Stomach (tissue), 8 donors: ENCODE measurements at regions not wholly inside any gene's neighbourhood (a gene's known extent, or its start where the extent isn't known, plus 50 kb on each side); places are given as distances from the start of the nearest gene placed in this dataset.

Experiments used
- DNase-seq, 2 donors: peaks; one replicate each; pipeline versions ENCODE4 v3.0.0 to v3.0.0-alpha.2; 2013 to 2019
- H3K27ac ChIP-seq, 5 donors: fragments of 200-600 bp in 4 of 5; sonication (generic) in 4 of 5; one replicate each; pipeline ENCODE4 v1.5.1; 2013 to 2019; ENCODE audit warnings: mild to moderate bottlenecking in 1 of 5, moderate library complexity in 1 of 5
- H3K27me3 ChIP-seq, 3 donors: fragments of 200-600 bp; sonication (generic); one replicate each; pipeline ENCODE4 v1.5.1; 2017 to 2019; ENCODE audit warnings: mixed run types in 1 of 3
- H3K36me3 ChIP-seq, 4 donors: fragments of 200-600 bp; sonication (generic); 1 replicate in 3 of 4; 2 replicates in 1 of 4; pipeline ENCODE4 v1.5.1; 2016 to 2019
- H3K4me1 ChIP-seq, 4 donors: fragments of 200-600 bp; sonication (generic); one replicate each; pipeline ENCODE4 v1.5.1; 2016 to 2019
- H3K4me3 ChIP-seq, 4 donors: fragments of 200-600 bp; sonication (generic) in 3 of 4; one replicate each; pipeline ENCODE4 v1.5.1; 2016 to 2019; ENCODE audit warnings: mild to moderate bottlenecking in 1 of 4
- H3K9me3 ChIP-seq, 4 donors: fragments of 200-600 bp; sonication (generic); one replicate each; pipeline ENCODE4 v1.5.1; 2016 to 2019
- EP300 ChIP-seq: sonication (generic); formaldehyde crosslinking; IDR thresholded peaks from one replicate; pipeline ENCODE4 v1.6.1; 2017; ENCODE audit warnings: antibody characterized with exemption
- POLR2A ChIP-seq, 4 donors: fragments of 450-650 bp; IDR thresholded peaks; one replicate each; pipeline ENCODE4 v1.6.1; 2016; ENCODE audit warnings: antibody characterized with exemption in 4 of 4, control low read depth in 2 of 4, mild to moderate bottlenecking in 1 of 4, moderate library complexity in 1 of 4
- POLR2AphosphoS5 ChIP-seq, 3 donors: sonication (generic); formaldehyde crosslinking; IDR thresholded peaks; one replicate each; pipeline ENCODE4 v1.6.1; 2016; ENCODE audit warnings: antibody characterized with exemption in 3 of 3
- WGBS, 5 donors: extraction: QIAGEN DNeasy Blood & Tissue Kit in 3 of 5; methylation state at CpG; one replicate each; pipeline versions ENCODE4 v1.1.5 to v1.1.7; 2013 to 2018; 5-methylcytosine and 5-hydroxymethylcytosine counted together
- intact Hi-C: fragments of 100-400 bp; cut with DNase I; formaldehyde crosslinking; loops from one replicate; pipeline ENCODE4 v1.15.1; 2023; ENCODE audit warnings: low total_unique reads
- TF ChIP-seq, protein P1 (sequence below), 7 experiments: fragments of 450-650 bp in 4 of 7; fragments of 200-600 bp in 3 of 7; sonication (generic) in 3 of 7; IDR thresholded peaks; one replicate each; pipeline ENCODE4 v1.5.1; 2016 to 2019; ENCODE audit warnings: antibody characterized with exemption in 7 of 7, control low read depth in 2 of 7, mild to moderate bottlenecking in 1 of 7
- donor health status: healthy with polysubstance abuse.
- donor health status: Bipolar disorder and iron deficiency.
- donor health status: healthy.

DNA sequence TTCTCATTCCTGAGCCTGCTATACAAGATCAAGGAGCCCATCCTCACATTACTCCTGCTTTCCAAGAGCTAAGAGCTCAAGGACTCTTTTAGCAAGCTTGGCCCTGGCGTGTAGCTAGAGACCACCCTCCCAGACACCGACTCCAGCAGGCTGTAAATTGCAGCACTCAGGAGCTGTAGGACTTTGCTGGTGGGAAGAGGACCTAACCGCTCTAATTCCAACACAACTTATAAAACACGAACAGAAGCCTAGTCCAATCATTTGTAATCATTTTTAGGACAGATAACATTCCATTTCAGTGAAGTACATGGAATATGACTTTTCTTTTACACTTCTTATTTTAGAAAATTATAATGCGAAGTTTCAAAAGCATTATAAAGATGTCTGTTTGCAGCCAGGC lies 219.9 kb downstream of the NXNL2 start:
- TF ChIP-seq EP300 = no peak
- TF ChIP-seq POLR2A (IDR thresholded peaks at IDR 0.05) = no peak
- TF ChIP-seq, protein P1, sequence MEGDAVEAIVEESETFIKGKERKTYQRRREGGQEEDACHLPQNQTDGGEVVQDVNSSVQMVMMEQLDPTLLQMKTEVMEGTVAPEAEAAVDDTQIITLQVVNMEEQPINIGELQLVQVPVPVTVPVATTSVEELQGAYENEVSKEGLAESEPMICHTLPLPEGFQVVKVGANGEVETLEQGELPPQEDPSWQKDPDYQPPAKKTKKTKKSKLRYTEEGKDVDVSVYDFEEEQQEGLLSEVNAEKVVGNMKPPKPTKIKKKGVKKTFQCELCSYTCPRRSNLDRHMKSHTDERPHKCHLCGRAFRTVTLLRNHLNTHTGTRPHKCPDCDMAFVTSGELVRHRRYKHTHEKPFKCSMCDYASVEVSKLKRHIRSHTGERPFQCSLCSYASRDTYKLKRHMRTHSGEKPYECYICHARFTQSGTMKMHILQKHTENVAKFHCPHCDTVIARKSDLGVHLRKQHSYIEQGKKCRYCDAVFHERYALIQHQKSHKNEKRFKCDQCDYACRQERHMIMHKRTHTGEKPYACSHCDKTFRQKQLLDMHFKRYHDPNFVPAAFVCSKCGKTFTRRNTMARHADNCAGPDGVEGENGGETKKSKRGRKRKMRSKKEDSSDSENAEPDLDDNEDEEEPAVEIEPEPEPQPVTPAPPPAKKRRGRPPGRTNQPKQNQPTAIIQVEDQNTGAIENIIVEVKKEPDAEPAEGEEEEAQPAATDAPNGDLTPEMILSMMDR (IDR thresholded peaks at IDR 0.05) = no peak
- TF ChIP-seq POLR2AphosphoS5 (IDR thresholded peaks at IDR 0.05) = no peak
- H3K9me3 ChIP-seq = peaks cover 0 to 6% (median 0%) of the 10 kb centered on the region in 4 donors
- 63 to 83% (median 81%) methylated on average over 5 of the region's 5 CpGs for WGBS, 5 donors
- H3K4me3 ChIP-seq = no peak overlapping the region
- no peak overlapping the region for H3K27ac ChIP-seq
- DNase-seq = no peak
- peaks cover 0 to 6% (median 0%) of the 10 kb centered on the region in 4 donors for H3K4me1 ChIP-seq
- no peaks in the 10 kb centered on the region for H3K27me3 ChIP-seq
- H3K36me3 ChIP-seq = no peaks in the 10 kb centered on the region
- intact Hi-C loops = no loop called here

DNA sequence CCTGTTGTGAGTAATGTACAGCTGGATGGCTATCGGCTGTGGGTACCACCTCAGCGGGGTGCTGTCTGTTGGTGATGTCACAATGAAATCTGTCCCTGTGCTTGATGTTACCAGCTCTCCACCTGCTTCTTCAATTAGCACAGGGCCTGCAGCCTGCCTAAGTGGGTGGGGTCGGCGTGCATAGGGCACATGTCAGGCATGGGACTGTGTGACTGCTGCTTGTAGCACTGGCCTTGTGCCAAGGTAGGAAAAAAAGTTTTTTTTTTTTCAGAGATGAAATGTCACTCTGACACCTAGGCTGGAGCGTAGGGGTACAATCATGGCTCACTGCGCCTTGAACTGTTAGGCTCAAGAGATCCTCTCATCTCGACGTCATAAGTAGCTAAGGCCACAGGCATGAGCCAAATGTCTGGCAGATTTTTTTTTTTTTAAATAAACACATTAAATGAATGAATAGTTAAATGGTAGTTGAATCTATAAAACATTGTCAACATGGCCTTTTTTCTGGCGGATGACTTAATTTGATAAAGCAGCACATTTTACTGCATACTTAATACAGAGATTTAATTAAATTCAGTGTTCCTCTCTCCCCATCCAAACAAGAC lies 222.5 kb downstream of the NXNL2 start:
- intact Hi-C loops = no loop called here
- Histone ChIP-seq H3K27me3 (no peaks in the 10 kb centered on the region), H3K27ac (no peak overlapping the region), H3K9me3 (no peaks in the 10 kb centered on the region), H3K4me3 (no peak overlapping the region), H3K4me1 (peaks cover 0 to 6% (median 0%) of the 10 kb centered on the region in 4 donors), H3K36me3 (no peaks in the 10 kb centered on the region)
- no peak for TF ChIP-seq EP300
- TF ChIP-seq POLR2A (IDR thresholded peaks at IDR 0.05) = no peak
- no peak for TF ChIP-seq POLR2AphosphoS5 (IDR thresholded peaks at IDR 0.05)
- TF ChIP-seq, protein P1 (IDR thresholded peaks at IDR 0.05) = no peak
- DNase-seq = no peak
- 65 to 72% (median 70%) methylated on average over 9 of the region's 9 CpGs for WGBS, 5 donors

DNA sequence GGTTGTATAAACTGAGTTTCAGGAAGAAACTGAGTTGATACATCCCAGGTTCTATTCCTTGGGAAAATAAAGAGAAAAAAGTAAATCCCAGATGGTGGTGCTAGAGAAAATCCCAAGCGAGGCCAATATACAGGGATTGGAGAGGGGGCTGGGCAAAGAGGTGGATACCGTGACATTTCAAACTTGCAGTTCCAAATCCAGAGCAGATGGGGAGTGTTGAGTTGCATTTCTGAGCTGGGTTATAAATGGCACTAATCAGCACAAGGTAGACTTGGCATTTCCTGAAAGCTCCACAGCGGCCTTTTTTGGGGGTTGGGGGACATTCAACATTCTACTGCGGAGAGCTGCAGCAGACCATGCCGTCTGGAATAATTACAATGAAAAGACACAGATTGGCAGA lies 224.4 kb downstream of the NXNL2 start:
- no peak for DNase-seq
- intact Hi-C loops = no loop called here
- 83 to 95% (median 92%) methylated on average over 5 of the region's 5 CpGs for WGBS, 5 donors
- no peaks in the 10 kb centered on the region for H3K27me3 ChIP-seq
- no peak overlapping the region for H3K27ac ChIP-seq
- no peaks in the 10 kb centered on the region for H3K9me3 ChIP-seq
- no peak overlapping the region for H3K4me3 ChIP-seq
- H3K36me3 ChIP-seq = no peaks in the 10 kb centered on the region
- H3K4me1 ChIP-seq = no peaks in the 10 kb centered on the region
- TF ChIP-seq, protein P1 (IDR thresholded peaks at IDR 0.05) = no peak
- TF ChIP-seq EP300 (no peak), POLR2A (IDR thresholded peaks at IDR 0.05) (no peak), POLR2AphosphoS5 (IDR thresholded peaks at IDR 0.05) (no peak)

DNA sequence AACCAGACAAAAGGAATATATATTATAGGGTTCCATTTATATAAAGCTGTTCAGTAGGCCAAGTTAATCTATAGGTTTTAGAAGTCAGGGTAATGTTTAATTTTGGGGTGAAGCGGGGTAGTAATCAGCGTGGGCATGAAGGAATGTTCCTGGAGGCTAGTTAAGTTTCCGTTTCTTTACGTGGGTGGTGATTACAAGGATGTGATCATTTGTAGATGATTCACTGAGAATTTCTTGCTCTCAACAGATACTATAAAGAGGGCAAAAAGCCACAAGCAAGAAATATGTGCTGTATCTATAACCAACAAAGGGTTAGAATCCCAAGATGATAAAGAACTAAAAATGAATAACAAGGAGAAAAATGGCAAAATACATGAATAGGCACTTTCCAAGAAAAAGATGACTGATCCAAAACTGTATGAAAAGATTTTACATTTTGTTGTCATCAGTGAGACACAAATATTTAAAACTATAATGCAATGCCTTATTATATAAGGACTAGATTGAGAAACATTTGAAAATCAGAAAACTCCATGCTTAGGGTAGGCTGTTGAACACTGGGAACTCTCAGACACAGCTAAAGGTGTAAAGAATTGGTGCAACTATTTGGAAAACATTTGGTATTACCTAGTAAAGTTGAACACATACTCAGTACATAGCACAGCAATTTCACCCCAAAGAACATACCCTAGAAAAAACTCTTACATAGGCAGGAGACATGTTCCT lies 224.3 kb upstream of the S1PR3 start:
- no peak for DNase-seq
- WGBS, 5 donors = 41 to 60% (median 52%) methylated on average over 4 of the region's 4 CpGs
- intact Hi-C loops = no loop called here
- Histone ChIP-seq H3K9me3 (no peaks in the 10 kb centered on the region), H3K4me3 (no peak overlapping the region), H3K4me1 (no peaks in the 10 kb centered on the region), H3K27ac (no peak overlapping the region), H3K27me3 (no peaks in the 10 kb centered on the region), H3K36me3 (no peaks in the 10 kb centered on the region)
- TF ChIP-seq POLR2A (IDR thresholded peaks at IDR 0.05) = no peak

DNA sequence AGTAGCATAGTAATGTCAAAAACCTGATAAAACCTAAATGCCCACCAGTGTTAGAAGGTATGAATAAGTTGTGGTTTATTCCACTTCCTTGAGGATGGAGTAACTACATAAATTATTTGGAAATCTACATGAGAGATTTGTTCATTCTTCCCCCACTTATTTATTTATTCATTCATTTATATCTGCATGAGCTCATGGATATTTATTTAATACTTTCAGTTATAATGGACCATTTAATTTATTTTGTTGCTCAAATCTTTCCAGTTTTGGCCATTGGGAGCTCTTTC lies 223.8 kb upstream of the S1PR3 start:
- intact Hi-C loops = no loop called here
- TF ChIP-seq POLR2AphosphoS5 (IDR thresholded peaks at IDR 0.05) (no peak), EP300 (no peak), POLR2A (IDR thresholded peaks at IDR 0.05) (no peak)
- TF ChIP-seq, protein P1 (IDR thresholded peaks at IDR 0.05) = no peak
- no peak overlapping the region for H3K4me3 ChIP-seq
- no peaks in the 10 kb centered on the region for H3K27me3 ChIP-seq
- no peak for DNase-seq
- no peak overlapping the region for H3K27ac ChIP-seq
- H3K9me3 ChIP-seq = no peaks in the 10 kb centered on the region
- H3K4me1 ChIP-seq = no peaks in the 10 kb centered on the region
- H3K36me3 ChIP-seq = no peaks in the 10 kb centered on the region
